ENCODE measurements at regions not wholly inside any gene's neighbourhood (a gene's known extent, or its start where the extent isn't known, plus 50 kb on each side); places are given as distances from the start of the nearest gene placed in this dataset.
"Not testable (repeated sequence)": the region's sequence is repeated elsewhere in the genome, so short reads cannot be mapped to it uniquely, and the experiment has no call there.

DNA sequence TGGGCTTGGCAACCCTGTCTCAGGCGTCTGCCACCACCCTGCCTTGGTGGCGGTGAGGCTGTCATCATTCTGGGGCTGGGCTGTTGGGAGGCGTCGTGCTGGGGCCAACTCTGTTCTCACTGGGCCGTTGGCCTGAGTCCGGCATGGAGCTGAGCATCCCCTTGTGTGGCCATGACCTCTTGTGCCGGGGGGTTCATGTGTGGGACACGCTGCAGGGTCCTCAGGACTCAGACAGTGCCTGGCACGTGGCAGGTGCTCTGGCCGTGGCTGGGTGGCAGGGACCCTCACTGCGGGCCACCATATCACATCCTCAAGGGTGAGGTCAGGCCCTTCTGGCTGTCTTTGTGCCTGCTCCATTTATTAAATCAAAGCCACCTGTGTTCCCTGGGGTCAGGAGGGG lies 197.4 kb downstream of the BANP start:
- DNase-seq = not testable (repeated sequence)

- DNase-seq = not testable (repeated sequence)
Observed at GRCh38 chr16:88149158-88149603, 197.9 kb downstream of the BANP start.

- not testable (repeated sequence) for DNase-seq
Observed at GRCh38 chr16:88149663-88150062, 198.4 kb downstream of the BANP start.

DNA sequence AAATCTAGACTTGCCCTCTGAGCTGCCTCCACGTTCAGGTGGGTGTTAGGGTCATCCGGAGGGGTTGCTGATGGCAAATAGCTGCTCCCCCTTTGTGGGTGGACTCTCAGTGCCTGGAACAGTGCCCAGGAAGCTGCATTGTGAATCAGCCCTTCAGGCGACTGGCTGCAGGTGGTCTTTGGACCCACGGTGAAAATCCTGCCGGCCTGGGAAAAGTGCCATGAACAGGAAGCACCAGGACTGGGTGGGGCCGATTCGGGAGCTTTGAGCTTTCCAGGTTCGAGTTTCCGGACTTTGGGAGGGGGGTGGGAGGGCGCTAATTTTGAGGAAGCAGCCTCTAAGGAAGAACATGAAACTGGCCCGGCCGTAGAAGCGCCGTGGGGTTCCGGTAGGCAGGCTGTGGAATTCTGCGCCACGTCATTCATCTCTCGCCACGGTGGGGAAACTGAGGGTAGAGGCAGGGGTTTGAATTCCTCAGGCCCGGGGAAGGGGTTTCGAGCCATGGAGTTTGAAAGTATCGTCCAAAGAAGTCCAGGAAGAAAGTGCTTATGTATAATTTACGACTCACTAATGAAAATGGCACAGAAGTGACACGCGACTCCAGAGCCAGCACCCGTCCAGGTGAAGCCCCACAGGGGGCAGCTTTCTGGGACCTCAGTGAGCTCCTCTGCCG lies 199.4 kb downstream of the BANP start:
- not testable (repeated sequence) for DNase-seq

DNA sequence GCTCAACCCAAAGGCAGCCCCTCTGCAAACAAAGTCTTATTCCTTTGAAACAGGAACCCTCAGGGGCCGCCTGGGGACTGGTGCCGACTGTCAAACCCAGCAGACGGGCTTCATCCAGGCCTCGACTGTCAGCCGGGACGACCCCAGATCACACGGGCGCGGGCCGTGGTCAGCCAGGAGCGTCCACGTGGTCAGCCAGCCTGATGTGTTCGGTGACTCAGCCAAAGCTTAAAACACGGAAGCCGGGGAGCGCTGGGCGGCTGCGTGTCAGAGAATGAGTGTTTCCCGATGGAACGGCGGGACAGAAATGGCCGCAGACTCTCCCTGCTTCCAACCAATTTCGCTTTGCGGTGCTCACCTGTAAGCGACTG lies 199.9 kb downstream of the BANP start:
- not testable (repeated sequence) for DNase-seq

DNA sequence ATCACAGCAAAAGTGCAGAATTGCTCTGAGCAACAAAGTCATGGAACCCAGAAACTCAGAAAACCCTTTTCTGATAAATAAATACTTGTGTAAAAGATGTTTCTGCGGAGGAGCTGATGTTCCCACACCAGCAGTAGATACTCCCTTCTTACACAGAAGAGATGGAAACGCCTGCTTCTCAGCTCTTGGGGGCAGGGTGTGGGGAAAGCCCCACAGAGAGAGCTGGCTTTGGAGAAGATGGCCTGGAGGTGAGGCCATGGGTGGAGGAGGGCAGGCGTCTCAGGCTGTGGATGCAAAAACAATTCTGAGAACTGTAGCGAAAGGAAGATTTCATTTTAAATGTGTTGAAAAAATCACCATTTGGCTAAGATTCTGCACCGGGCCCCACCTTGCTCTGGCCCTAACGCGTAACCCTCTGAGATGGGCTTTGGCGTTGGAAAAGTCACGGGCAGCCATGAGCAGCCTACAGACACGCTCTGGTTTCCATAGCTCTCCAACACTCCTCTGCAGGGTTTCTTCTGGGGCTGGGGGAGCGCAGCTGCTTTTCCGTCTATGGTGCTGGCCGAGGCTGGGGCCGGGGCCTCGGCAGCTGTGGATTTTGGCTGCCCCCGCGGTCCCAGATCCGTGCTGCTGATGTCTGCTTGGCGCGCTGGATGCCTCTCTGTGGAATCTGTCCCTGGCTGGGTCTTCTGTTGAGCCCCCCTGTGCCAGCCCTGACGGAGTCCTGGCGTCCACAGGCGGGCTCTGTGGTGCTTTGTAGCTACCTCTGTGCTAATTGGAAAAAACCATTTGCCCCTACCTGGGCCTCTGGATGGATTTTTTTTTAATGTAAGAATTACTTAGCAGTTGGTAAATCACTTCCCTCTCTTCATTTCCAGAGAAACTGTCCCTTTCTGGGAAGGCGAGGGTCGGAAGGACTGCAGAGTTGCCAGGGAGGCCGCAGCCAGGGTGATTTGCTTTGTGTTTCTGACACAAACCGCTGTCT lies 200.9 kb downstream of the BANP start:
- not testable (repeated sequence) for DNase-seq

GRCh38 chr16:88152879-88153278 lies 201.6 kb downstream of the BANP start:
- DNase-seq = not testable (repeated sequence)

GRCh38 chr16:88153516-88153915 lies 202.3 kb downstream of the BANP start:
- DNase-seq = not testable (repeated sequence)

DNA sequence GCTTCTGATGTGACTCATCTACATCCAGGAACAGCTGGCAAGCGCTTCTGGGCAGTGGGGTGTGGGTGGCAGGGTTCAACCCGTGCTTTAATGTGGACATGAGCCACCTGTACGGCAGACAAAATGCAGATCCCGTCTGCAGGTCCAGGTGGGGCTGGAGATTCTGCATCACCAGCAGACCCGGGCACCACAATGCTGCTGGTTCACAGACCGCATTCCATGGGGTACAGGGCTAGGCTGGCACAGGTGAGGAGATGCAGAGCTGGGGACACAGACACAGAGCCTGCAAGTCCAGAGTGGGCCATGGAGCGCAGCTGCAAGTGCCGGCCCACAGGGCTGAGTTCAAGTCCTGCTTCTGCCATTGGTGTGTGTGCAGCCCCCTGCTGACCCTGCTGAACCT lies 203.7 kb downstream of the BANP start:
- DNase-seq = not testable (repeated sequence)

DNA sequence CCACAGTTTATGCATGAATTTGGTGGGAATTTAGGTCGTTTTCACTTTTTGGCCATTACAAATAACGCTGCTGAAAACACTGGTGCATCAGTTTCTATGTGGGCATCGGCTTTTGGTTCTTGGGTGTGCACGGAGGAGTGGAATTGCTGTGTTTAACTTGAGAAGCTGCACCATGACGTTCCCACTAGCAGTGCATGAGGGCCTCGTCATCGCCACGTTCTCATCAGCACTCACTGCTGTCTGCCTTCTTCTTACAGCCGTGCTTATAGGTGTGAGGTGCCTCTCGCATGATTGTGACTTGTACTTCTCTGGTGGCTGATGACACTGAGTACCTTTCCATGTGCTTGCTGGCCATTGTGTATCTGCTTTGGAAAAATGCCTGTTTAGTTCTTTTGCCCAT lies 204.4 kb downstream of the BANP start:
- DNase-seq = not testable (repeated sequence)

DNA sequence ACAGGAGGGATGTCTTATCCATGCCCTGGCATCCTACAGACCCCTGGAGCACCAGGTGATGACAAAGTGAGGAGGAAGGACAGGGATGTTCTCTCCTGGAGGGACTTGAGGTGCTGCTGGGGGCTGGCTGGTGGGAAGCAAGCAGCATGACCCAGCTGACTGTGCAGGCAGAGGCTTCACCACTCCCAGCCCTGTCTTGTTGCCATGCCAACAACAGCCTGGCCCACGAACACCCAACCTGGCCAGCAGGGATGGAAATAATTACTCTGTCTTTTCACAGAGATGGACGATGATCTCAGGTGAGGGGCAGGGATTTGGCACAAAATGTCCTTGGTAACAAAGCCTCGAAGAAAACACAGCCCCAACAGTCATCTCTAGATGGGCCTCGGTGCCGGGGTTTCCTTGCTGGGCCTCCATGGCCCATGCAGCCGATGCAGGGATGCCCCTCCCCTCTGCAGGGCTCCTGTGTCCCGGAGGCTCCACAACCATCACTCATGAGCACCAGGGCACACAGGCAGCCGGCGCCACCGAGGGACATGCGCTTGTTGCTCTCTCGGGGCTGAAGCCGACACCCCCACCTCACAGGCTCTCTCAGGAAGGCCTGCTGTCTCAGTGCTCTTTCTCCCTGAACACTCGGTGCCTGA lies 205.5 kb downstream of the BANP start:
- not testable (repeated sequence) for DNase-seq

DNA sequence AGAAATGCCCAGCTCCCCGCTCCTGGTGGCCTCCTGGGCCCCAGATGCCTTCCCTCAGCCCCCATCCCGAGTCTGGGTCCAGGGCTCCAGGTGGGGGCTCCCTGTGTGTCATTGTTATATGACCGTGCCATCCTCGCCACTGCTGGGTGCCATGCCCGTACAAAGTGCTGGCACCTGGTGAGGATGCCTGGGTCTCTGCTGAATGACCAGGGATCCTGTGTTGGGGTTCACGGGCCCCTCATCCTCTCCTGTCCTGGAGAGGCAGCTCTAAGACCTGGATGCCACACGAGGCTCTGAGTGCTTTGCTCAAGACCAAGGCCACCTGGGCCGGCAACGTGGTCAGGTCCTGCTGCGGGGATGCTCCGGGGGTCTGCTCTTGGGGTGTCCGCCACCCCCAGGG lies 206.5 kb downstream of the BANP start:
- not testable (repeated sequence) for DNase-seq

GRCh38 chr16:88158256-88159045 lies 207.2 kb downstream of the BANP start:
- not testable (repeated sequence) for DNase-seq

DNA sequence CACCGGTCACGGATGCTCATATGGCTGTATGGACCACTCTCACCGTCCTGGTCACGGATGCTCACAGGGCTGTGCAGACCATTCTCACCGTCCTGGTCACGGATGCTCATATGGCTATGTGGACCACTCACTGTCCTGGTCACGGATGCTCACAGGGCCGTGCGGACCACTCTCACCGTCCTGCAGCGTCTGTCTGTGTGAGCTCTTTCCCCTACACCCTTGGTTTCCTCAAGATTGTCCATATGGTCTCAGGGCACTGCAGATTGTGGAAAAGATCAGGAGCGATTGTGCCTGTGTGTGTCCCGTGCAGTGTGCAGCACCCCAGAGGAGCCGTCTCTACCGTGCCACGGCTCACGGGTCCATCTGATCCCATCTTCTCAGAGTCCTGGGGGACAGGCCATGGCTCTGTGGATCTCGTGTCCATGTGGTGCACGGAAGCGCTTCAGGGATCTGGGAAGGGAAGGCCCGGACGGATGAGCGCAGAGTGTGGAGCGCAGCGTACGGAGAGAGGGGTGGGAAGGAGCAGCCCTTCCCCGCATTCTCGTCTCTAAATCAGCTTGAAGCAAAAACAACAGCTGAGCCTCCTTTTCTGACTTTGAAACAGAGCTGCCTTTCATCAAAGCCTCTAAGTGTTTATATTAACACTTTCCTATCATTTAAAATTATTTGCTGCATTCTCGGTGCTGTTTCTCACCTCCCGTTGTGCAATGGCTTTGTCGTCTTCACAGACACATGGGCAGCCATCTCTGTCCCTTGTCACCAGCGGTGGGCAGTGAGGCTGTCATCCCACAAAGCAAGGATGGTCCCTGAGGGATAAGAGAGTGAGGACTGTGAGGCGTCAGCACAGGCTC lies 208.0 kb downstream of the BANP start:
- not testable (repeated sequence) for DNase-seq

DNA sequence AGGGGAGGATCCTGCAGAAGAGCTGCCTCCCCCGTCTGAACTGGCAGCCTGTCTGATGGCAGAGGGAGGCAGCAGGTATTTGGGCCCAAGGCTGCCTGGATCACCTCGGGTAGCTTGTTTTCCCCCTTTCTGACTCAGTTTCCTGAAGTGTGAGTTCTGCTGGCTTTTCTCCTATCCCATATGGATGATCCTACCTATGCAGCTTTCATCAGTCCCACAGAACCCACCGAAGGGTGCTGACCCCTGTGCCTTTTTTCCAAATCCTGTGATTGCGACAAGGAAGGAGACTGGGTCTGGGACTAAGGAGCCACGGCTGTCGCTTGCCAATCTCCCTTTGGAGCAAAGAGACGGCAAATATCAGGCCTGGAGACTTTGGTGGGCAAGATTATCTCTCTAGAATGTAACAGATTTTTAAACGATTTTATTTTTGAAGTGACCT lies 208.7 kb downstream of the BANP start:
- DNase-seq = not testable (repeated sequence)

DNA sequence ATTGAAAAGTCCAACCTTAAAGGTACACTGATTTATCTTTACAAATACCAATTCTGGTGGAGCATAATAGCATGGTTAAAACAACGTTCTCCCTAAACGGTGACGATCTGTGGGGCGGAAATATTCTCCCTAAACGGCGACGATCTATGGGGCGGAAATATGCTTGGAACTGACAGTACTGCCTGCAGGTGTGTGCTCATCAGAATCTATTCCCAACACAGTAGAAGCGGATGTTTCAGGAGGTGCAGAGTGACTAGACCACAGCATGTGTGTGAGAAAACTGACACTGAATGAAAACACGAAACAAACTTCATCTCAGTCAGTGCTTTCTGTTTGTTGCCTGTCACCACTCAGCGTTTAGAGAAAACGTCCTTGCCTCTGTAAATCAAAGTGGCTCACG lies 210.0 kb downstream of the BANP start:
- not testable (repeated sequence) for DNase-seq

DNA sequence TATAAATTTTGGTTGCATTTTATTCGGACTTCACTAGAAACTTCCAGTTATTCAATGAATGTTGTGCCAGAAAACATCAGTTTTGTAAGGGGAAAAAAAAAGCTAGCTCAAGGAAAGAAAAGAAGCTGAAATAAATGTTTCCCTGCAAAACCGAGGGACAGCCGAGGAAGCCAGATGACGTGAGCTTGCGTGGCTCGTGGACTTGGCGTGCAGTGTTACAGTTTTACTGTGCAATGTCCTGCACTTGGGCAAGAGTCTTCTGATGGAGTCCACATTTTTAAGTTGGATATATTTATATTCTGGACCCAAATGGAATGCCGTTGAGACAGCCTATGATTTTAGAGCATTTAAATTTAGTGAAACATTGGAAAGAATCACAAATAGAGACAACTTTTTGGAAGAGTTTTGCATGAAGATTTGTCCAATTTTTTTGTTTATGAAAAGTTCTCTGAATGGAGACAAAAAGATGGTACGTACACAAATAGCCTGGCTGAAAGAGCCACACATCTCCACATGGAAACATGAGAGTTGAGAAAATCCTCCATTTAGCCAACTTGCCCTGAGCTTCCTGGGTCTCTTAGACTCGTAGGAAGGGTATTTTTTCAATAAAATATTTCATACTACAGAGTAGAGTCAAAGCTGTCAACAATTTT lies 210.5 kb downstream of the BANP start:
- DNase-seq = not testable (repeated sequence)

- not testable (repeated sequence) for DNase-seq
Observed at GRCh38 chr16:88162778-88163177, 211.5 kb downstream of the BANP start.

DNA sequence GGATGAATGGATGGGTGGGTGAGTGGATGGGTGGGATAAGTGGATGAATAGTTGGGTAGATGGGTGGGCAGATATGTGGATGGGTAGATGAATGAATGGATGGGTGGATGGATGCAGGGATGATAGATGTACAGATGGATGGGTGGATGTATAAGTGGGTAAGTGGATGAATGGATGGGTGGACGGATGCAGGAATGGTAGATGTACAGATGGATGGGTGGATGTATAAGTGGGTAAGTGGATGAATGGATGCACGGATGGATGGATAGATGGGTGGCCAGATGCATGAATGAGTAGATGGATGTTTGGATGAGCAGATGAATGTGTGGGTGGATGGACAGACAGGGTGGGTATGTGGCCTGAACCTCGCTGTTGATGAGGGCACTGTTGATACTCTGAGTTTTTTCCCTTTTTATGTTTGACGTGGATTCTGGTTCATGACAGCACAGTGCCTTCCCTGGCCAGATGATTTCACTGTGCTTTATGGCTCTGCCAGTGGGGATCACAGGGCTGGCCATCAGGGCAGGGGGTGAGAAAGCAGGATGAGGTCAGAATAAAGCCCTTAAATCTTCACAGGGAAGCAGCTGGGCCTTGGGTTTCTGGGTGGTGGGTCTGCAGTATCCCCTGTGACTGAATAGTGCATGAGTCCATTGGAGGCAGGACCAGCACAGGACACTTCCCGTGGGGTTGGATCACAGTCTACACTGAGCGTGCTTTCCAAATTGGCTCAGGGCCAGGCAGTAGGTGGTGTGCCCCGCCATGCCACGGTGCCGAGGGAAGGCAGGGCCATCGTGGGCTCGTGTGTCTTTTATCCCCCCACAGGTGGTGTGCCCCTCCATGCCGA lies 213.2 kb downstream of the BANP start:
- DNase-seq = not testable (repeated sequence)

DNA sequence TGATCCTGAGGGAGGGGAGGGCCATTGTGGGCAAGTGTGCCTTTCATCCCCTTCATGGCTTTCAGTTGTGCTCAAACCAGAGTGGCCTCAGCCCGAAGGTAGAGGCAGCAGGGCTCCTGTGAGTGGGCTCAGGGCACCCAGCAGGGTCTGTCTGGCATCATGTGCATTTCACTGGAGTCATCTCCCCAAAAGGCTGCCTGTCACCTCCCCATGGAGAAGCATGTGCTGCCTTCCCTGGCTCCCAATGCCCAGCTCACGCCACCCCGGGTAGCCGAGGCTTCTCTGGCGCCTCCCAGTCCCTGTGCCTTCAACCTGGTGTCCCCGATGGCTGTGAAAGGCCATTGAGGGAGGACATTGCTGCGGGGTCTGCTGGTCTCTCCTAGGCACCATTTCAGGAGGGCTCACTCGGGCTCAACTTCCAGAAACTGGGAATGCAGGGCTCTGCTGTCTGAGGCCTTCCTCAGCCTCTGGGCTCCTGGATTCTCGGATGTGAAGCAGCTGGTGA lies 213.9 kb downstream of the BANP start:
- not testable (repeated sequence) for DNase-seq

Data from CD4-positive, alpha-beta T cell treated with Interleukin-1 beta for 1 hour (primary cell).